HG03097 (cell line): ENCODE measurements at regions not wholly inside any gene's neighbourhood (a gene's known extent, or its start where the extent isn't known, plus 50 kb on each side); places are given as distances from the start of the nearest gene placed in this dataset.
A peak's percentile ranks its signal among the peaks of the same experiment; 100 is the strongest.

Experiments used
- ATAC-seq: cut with Tn5 transposase; IDR thresholded peaks from one replicate; pipeline ENCODE4 v1.9.1; 2021; ENCODE audit not compliant: unreplicated experiment, low FRiP score

DNA sequence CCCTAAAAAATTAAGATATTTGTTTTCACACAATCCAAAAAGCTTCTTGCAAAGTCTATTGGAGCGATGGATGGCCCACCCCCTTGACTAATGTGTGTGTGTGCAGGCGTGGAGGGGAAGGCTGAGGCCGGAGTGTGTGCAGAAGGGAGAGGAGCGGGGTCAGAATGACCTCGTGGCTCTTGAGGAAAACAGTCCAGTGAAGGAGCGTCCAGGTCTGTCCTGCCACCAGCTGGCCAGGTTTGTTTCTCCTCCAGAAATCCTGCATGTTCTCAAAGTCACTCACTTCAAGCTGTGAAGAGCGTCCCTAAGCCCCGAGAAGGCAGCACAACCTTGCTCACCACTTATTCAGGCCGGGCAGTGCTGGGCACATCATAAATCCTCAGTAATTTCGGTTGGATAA is 69.5 kb upstream of the SSX2IP start:
- no peak for ATAC-seq

DNA sequence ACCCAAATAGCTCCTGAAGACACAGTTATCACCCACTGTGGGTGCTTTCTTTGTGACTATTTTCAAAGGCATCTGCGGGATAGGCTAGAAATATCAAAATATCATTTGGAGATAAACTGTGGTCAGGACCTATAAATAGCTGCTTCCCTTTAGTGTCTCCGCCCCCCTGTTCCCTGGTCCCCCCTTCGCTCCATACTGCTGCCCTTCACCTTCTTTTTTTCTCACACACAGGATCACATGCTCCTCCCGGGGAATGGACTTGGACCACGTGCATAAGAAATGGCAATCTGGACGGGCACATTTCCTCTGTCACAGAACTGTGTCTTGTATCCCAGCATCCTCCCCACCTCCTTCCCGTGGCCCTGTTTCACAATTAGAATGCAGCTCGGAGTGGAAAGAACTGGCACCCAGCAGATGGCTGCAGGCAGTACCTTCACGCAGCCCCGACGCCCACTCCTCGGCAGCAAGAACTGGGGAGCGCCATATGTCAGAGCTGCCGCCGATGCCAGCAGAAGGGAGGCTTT is 68.8 kb upstream of the SSX2IP start:
- no peak for ATAC-seq

DNA sequence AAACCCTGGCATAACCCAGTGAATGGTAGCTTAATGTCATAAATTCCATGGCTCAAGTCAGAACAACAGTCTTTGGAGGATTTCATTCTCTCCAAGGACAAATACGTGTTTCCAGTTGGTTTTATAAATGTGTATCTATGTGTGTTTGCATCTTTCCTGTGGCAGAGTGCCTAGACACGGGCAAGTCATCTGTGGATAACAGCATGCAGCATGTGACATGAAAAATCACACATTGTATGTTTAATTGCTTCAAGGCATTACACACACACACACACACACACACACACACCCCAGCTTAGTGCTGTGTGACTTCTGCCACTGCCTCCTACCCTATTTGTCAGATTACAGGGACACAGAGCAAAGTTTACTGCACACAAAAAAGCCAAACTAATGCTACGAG is 68.2 kb upstream of the SSX2IP start:
- no peak for ATAC-seq

DNA sequence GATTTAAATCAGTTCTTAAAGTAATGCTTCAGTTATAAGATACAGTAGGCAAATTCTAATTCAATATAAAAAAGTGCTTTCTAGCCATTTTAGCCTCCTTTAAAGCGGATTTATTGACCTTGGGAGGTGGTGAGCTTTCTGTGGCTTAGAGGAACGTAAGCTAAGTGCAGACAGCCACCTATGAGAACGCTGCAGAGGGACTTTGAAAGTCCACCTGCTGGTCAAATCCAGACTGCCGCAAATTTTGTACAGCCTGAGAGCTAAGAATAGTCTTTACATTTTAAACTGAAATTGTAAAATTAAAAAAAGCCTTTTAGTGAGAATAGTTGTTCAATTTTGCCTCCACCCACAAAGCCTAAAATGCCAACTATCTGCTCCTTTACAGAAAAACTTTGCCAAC is 67.0 kb upstream of the SSX2IP start:
- ATAC-seq = no peak

DNA sequence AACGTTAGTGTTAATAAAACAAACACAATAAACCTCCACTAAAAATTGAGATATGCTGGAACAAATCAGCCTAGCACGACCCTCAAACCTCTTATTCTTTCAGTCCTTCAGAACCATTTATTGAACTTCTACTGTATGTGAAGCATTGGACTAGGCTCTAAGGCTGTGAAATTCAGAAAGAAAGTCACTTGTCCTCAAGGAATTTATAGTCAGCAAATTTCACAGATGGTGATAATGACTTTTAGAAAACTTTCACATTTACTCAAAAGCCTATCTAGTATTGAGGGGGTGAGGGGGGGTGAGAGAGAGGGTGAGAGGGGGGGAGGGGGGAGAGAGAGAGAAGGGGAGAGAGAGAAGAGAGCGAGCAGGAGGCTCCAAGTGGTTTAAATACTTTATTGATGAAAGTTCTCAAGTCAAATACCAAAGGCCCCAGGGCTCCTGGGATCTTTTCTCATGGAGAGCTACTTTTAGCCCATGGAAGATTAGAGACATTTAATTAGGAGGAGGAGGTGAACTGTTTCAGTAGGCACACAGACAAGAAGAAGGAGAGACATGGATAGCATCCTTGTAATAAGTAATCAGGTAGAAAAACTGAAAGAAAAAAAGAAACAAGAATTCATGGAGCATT is 66.3 kb upstream of the SSX2IP start:
- ATAC-seq = no peak

DNA sequence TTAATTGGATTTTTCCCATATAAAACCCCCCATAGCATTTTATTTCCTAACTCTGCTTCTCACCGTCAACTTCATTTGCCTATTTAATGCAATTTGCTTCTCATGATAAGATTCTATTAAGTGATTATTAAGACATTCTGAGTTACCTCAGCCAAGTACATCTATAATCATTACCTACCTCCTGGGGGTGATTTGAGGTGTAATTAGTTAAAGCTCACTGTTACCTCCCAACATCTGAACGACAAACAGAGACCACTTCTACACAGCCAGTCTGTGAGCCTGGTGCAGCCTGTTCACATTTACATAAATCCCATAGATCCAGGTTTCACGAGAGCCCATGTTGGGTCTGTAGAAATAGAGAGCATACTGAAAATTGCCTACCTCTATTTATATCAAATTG is 65.7 kb upstream of the SSX2IP start:
- ATAC-seq = no peak

DNA sequence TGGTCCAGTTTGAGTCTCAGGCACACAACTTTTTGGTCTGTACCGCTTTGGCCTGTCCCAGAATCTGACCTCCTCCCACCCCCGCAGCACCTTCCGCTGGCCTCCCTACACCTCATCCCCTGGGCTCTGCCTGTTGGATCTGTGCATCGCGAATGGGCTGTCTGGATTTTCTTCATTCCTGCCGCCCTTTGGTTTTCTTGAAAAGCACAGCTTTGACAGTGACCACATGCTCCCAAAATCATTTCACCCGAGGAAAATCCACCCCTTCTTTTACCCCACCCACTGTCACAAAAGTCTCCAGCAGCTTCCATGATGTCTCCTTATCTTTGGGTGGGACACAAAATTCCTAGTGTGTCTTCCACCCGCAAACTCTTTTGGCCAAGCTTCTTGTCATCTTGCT is 65.0 kb upstream of the SSX2IP start:
- no peak for ATAC-seq

DNA sequence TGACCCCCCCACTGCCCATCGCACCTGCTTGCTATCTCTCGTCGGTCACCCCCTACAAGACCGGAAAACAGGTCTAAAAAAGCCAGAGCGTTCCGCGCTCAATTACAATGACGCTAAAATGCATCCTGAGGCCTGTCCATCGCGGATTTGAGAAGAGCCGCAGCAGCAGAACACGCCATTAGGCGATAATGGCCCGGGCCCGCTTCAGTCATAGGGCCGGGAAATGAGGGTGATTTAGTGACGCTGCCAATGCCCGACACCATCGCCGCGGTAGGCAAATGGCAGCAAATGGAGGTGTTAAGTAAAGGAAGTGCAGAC is 64.1 kb upstream of the SSX2IP start:
- no peak for ATAC-seq

DNA sequence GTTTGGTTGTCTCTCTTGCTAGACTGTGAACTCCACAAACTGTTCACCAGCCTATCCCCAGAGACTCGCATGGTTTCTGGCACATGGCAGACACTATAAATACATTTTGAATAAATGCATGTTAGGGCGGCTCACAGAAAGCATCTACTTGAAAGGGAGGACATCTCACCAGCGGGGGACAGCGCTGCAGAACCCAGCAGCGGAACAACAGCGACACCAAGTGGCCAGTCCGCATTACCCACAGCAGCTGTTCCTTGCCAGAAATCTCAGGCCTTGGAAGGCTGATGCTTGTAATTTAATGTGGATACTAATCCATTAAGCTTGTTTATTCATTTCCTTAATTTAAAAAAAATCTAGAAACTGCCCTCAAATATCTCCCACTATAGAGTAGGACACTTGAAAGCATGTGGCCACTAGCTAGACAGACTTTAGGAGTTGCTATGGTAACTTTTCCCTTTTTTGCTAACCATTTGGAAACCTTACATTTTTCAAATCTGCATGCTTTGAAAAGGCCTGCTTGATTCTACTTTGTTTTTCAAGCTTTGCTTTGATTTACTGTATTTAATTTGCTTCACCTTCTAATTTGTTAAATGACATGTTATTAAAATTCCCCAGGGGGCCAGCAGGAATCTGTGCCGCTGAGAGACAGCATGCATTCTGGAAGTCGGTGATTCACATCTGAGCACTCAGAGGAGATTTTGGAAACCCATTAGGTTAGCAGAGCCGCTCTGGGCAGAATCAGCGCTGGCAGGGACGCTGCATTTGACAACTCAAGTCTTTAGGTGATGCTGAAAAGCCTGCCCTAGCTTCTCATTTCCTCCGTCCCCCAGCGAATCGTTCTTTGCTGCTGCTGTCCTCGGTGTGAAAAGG is 63.5 kb upstream of the SSX2IP start:
- peak; percentile 80 for ATAC-seq

DNA sequence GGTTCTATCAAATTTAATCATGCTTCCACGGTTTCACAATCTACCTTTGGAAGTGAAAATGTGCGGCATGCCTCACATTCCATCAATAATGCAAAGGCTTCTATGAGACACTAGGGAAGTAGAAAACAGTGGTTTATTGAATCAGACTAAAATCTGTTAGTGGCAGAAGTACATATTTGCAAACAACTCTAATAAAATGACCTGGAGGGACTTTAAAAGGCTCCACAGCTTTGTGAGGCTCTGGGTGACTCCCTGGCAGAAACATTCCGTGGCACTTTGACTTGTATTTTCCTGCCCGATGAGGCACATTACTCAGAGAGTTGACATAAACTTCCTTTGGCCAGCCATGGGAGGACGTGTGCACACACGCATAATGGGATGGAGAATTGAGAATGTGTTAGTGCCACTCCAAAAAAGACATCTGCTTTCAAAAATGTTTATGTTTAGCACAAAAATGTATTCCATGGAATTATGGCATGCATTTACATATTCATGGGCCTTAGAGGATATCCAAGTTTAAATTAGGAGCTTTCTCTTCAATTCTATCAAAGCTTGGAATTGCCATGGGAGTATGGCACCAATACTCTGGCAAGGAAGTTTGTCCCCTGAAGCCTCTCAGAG is 60.0 kb upstream of the SSX2IP start:
- no peak for ATAC-seq

DNA sequence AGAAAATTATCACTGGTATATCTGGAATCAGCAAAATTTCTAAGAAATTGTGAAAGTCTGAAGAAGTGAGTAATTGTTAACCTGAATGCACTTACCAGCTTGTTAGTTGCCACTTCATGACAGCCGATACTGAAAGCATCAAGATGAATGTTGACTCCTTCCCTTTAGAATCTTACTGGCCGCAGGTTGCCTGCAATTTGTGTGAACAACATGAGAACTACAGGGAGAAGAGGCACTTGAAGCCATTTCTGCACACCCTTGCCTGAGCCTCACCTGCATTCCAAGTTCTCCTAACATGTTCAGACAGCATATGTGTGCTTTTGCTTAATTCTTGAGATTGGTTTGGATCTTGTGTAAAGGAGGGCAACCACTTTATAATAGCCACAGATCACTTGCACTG is 59.2 kb upstream of the SSX2IP start:
- ATAC-seq = no peak

DNA sequence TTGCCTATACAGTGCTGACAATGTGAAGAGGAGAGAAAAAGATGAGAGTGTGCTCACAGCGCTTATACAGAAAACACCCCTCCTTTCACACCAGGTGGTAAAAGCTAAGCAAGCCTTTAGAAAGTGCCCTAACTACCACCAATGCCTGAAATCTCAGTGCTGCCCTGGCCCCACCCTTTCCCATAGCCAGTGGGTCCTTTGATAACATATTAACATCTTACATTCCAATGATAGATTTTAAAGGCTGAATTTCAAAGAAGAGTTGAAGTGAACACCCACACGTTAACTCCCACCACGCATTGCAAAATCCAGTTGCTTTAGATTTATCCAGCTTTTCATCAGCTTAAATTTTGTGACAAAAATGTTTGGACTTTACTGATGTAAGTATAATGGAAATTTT is 58.1 kb upstream of the SSX2IP start:
- no peak for ATAC-seq

DNA sequence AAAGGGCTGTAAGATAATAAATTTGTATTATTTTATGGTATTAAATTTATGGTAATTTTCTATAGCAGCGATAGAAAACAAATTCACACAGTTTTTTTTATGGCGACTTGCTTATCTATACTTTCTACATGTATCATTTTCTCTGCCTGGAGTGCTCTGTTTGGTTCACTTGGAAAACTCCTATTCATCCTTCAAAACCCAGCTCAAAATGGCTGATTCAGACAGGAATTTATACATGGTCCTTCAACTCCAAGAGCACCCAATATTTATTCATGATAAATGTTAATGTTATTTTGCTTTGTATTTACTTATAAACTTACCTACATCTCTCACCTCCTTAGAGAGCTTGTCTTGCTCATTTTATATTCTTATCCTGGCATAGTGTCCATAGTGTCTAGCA is 55.6 kb upstream of the SSX2IP start:
- no peak for ATAC-seq

DNA sequence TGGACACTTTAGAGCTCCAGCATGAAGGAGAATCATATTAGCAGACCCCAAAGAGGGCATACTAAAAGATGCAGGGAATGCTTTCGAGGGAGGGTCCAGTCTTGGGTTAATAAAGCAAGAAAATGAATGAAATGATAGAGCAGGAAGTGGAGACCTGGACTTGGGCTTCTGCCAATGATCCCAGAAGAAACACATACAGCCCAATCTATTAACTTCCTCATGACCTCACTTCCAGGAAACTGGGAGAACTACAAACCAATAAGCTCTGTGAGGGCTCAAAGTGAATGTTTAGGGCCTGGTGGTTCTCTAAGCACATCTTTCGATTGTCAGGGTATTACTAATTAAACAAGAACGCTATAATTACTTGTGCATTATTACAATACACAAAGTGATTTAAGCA is 53.6 kb upstream of the SSX2IP start:
- ATAC-seq = no peak

DNA sequence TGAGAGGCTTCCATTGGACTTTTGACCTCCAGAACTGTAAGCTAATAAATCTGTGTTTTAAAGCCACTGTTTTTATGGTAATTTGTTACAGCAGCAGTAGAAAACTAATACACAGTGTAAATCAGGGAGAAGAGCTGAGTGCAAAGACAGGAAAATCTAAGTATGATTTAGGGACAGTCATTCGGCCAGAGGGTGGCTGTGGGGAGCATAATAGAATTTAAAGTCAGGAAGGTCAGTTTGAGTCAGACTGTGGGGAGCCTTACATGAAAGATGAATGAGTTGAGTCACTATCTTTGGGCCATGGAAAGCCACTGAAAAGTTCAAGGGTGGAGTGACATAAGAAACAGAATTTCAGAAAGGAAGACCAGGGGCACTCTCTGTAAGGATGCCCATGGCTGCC is 52.4 kb upstream of the SSX2IP start:
- no peak for ATAC-seq

DNA sequence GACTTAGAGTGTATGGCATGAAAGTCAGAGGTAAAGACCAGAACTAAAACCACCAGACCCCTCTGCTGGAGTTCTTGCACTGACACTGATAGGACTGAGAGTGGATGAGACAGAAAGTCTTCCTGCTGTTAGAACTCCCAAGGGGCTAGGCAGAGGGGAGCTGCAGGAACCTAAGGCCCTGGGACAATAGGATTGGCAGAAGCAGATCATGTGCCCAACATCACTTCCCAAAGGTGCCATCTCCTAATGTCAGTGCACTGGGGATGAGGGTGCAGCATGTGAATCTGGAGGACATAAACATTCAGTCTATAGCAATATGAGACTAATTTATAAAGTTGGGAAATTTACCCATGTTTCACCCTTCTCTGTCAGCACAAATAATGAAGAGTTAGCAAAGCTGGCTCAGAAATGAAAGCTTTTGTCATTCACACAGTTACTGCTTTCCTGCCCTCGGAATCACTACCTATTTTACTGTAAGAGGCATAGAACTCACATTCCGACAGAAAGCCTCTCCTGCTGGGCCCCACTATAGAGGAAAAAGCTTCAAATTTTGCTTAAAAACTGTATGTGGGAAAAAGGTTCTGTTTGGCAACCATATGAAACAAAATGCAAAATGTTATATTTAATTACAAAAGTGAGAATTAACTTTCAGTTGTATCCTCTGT is 49.9 kb upstream of the SSX2IP start:
- no peak for ATAC-seq
